ENCODE measurements at regions not wholly inside any gene's neighbourhood (a gene's known extent, or its start where the extent isn't known, plus 50 kb on each side); places are given as distances from the start of the nearest gene placed in this dataset.
"Not testable (repeated sequence)": the region's sequence is repeated elsewhere in the genome, so short reads cannot be mapped to it uniquely, and the experiment has no call there.

GRCh38 chr11:134737563-134738510 is 325.8 kb upstream of the B3GAT1 start:
- in situ Hi-C loops (cut with HindIII; ENCODE audit: low pct_ligation_motif_present, low pct_unique_long_range_greater_than_20kb, low sequenced_read_pairs) = no loop called here
- no peak for DNase-seq

- in situ Hi-C loops (cut with HindIII; ENCODE audit: low pct_ligation_motif_present, low pct_unique_long_range_greater_than_20kb, low sequenced_read_pairs) = no loop called here
- no peak for DNase-seq
Observed at GRCh38 chr11:134736251-134736947, 324.4 kb upstream of the B3GAT1 start.

GRCh38 chr11:134734894-134735293 is 322.9 kb upstream of the B3GAT1 start:
- DNase-seq = no peak
- in situ Hi-C loops (cut with HindIII; ENCODE audit: low pct_ligation_motif_present, low pct_unique_long_range_greater_than_20kb, low sequenced_read_pairs) = no loop called here

- in situ Hi-C loops (cut with HindIII; ENCODE audit: low pct_ligation_motif_present, low pct_unique_long_range_greater_than_20kb, low sequenced_read_pairs) = no loop called here
- no peak for DNase-seq
Observed at GRCh38 chr11:134734141-134734845, 322.3 kb upstream of the B3GAT1 start.

- in situ Hi-C loops (cut with HindIII; ENCODE audit: low pct_ligation_motif_present, low pct_unique_long_range_greater_than_20kb, low sequenced_read_pairs) = no loop called here
- no peak for DNase-seq
Observed at GRCh38 chr11:134733646-134734045, 321.6 kb upstream of the B3GAT1 start.

GRCh38 chr11:134731213-134731961 is 319.3 kb upstream of the B3GAT1 start:
- in situ Hi-C loops (cut with HindIII; ENCODE audit: low pct_ligation_motif_present, low pct_unique_long_range_greater_than_20kb, low sequenced_read_pairs) = no loop called here
- no peak for DNase-seq

- in situ Hi-C loops (cut with HindIII; ENCODE audit: low pct_ligation_motif_present, low pct_unique_long_range_greater_than_20kb, low sequenced_read_pairs) = no loop called here
Observed at GRCh38 chr11:134730561-134731212, 318.6 kb upstream of the B3GAT1 start.

GRCh38 chr11:134730101-134730500 is 318.1 kb upstream of the B3GAT1 start:
- no peak for DNase-seq
- in situ Hi-C loops (cut with HindIII; ENCODE audit: low pct_ligation_motif_present, low pct_unique_long_range_greater_than_20kb, low sequenced_read_pairs) = no loop called here

More at GRCh38 chr11:134730561-134731212, 318.6 kb upstream of the B3GAT1 start:
- no peak for DNase-seq

- in situ Hi-C loops (cut with HindIII; ENCODE audit: low pct_ligation_motif_present, low pct_unique_long_range_greater_than_20kb, low sequenced_read_pairs) = no loop called here
- DNase-seq = no peak
Observed at GRCh38 chr11:134728186-134728585, 316.1 kb upstream of the B3GAT1 start.

- in situ Hi-C loops (cut with HindIII; ENCODE audit: low pct_ligation_motif_present, low pct_unique_long_range_greater_than_20kb, low sequenced_read_pairs) = no loop called here
- no peak for DNase-seq
Observed at GRCh38 chr11:134727636-134728035, 315.6 kb upstream of the B3GAT1 start.

- no peak for DNase-seq
- in situ Hi-C loops (cut with HindIII; ENCODE audit: low pct_ligation_motif_present, low pct_unique_long_range_greater_than_20kb, low sequenced_read_pairs) = no loop called here
Observed at GRCh38 chr11:134727204-134727603, 315.2 kb upstream of the B3GAT1 start.

GRCh38 chr11:134725716-134726639 is 313.9 kb upstream of the B3GAT1 start:
- in situ Hi-C loops (cut with HindIII; ENCODE audit: low pct_ligation_motif_present, low pct_unique_long_range_greater_than_20kb, low sequenced_read_pairs) = no loop called here

GRCh38 chr11:134725211-134725610 is 313.2 kb upstream of the B3GAT1 start:
- in situ Hi-C loops (cut with HindIII; ENCODE audit: low pct_ligation_motif_present, low pct_unique_long_range_greater_than_20kb, low sequenced_read_pairs) = no loop called here
- DNase-seq = no peak

More at GRCh38 chr11:134725716-134726639, 313.9 kb upstream of the B3GAT1 start:
- DNase-seq = no peak

- in situ Hi-C loops (cut with HindIII; ENCODE audit: low pct_ligation_motif_present, low pct_unique_long_range_greater_than_20kb, low sequenced_read_pairs) = no loop called here
Observed at GRCh38 chr11:134724779-134725140, 312.7 kb upstream of the B3GAT1 start.

GRCh38 chr11:134724106-134724778 is 312.2 kb upstream of the B3GAT1 start:
- no peak for DNase-seq
- in situ Hi-C loops (cut with HindIII; ENCODE audit: low pct_ligation_motif_present, low pct_unique_long_range_greater_than_20kb, low sequenced_read_pairs) = no loop called here

More at GRCh38 chr11:134724779-134725140, 312.7 kb upstream of the B3GAT1 start:
- DNase-seq = no peak

GRCh38 chr11:134720691-134721070 is 308.6 kb upstream of the B3GAT1 start:
- not testable (repeated sequence) for DNase-seq

More at GRCh38 chr11:134720691-134721070, 308.6 kb upstream of the B3GAT1 start:
- in situ Hi-C loops (cut with HindIII; ENCODE audit: low pct_ligation_motif_present, low pct_unique_long_range_greater_than_20kb, low sequenced_read_pairs) = not testable (repeated sequence)
